Ascending aorta (tissue), 2 donors: ENCODE measurements at regions not wholly inside any gene's neighbourhood (a gene's known extent, or its start where the extent isn't known, plus 50 kb on each side); places are given as distances from the start of the nearest gene placed in this dataset.

Source experiments
- DNase-seq, 2 donors: peaks; one replicate each; pipeline ENCODE4 v3.0.0-alpha.2; 2019; ENCODE audit warnings: low spot score in 2 of 2
- H3K27ac ChIP-seq, 2 donors: fragments of 200-600 bp; sonication (generic); one replicate each; pipeline ENCODE4 v1.5.1; 2016 to 2017; ENCODE audit warnings: mild to moderate bottlenecking in 1 of 2
- H3K27me3 ChIP-seq: fragments of 200-600 bp; sonication (generic); one replicate; pipeline ENCODE4 v1.5.1; 2017
- H3K36me3 ChIP-seq, 2 donors: fragments of 200-600 bp; sonication (generic); one replicate each; pipeline ENCODE4 v1.5.1; 2016
- H3K4me1 ChIP-seq, 2 donors: fragments of 200-600 bp; sonication (generic); one replicate each; pipeline ENCODE4 v1.5.1; 2016 to 2017; ENCODE audit warnings: mild to moderate bottlenecking in 1 of 2
- H3K4me3 ChIP-seq, 2 donors: fragments of 200-600 bp; sonication (generic); one replicate each; pipeline ENCODE4 v1.5.1; 2016 to 2017; ENCODE audit warnings: mild to moderate bottlenecking in 1 of 2
- H3K9me3 ChIP-seq, 2 donors: fragments of 200-600 bp; sonication (generic); one replicate each; pipeline ENCODE4 v1.5.1; 2016
- intact Hi-C: fragments of 100-400 bp; cut with DNase I; formaldehyde crosslinking; loops from one replicate; pipeline ENCODE4 v1.15.1; 2023
- TF ChIP-seq, protein P1 (sequence below), 3 experiments: fragments of 200-600 bp in 2 of 3; fragments of 450-650 bp in 1 of 3; sonication (generic) in 2 of 3; IDR thresholded peaks; one replicate each; pipeline ENCODE4 v1.5.1; 2016 to 2019; ENCODE audit warnings: antibody characterized with exemption in 3 of 3, mild to moderate bottlenecking in 1 of 3, moderate library complexity in 1 of 3

DNA sequence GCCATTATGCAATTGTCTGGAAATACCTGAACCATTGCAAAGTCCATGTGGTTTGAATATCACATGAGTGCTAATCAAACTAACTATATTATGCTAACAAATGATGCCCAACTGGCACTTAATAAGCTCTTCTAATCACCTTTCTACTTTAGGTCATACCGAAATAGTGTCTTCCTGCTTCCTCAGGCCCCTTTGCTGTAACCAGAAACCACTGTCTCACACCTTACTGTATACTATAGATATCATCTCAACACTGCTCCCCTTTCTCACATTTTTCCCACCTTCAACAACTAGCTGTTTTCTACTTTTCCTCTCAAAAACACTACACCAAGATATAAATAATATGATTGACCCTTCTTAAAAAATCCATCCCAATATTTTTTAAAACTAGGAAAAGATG, 633.9 kb downstream of the BCL11A start:
- no peak for DNase-seq
- Histone ChIP-seq H3K27ac (no peak overlapping the region), H3K36me3 (no peaks in the 10 kb centered on the region), H3K4me3 (no peak overlapping the region), H3K9me3 (no peaks in the 10 kb centered on the region), H3K4me1 (no peaks in the 10 kb centered on the region), H3K27me3 (no peaks in the 10 kb centered on the region)
- intact Hi-C loops: no loop called here
- TF ChIP-seq, protein P1, sequence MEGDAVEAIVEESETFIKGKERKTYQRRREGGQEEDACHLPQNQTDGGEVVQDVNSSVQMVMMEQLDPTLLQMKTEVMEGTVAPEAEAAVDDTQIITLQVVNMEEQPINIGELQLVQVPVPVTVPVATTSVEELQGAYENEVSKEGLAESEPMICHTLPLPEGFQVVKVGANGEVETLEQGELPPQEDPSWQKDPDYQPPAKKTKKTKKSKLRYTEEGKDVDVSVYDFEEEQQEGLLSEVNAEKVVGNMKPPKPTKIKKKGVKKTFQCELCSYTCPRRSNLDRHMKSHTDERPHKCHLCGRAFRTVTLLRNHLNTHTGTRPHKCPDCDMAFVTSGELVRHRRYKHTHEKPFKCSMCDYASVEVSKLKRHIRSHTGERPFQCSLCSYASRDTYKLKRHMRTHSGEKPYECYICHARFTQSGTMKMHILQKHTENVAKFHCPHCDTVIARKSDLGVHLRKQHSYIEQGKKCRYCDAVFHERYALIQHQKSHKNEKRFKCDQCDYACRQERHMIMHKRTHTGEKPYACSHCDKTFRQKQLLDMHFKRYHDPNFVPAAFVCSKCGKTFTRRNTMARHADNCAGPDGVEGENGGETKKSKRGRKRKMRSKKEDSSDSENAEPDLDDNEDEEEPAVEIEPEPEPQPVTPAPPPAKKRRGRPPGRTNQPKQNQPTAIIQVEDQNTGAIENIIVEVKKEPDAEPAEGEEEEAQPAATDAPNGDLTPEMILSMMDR (IDR thresholded peaks at IDR 0.05): no peak

DNA sequence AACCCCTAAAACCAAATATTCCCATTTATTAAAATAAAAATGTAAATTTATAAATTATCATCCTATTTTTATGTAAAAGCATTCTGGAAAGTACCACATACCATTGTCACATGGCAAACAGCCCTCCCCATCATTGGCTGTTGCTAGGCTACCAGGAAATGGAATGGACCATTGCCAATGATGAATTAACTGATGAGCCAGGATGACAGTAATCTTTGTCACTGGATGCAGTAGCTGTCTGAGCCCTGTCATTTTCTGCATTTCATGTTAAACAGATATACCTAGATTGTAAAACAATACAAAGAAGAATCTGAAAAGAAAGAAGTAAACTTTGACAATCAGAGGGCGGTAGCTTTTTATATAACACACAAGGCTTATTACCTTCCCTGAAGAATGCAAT, 641.4 kb downstream of the BCL11A start:
- DNase-seq: no peak
- Histone ChIP-seq H3K4me3 (no peak overlapping the region), H3K27me3 (no peaks in the 10 kb centered on the region), H3K36me3 (no peaks in the 10 kb centered on the region), H3K27ac (no peak overlapping the region), H3K4me1 (no peaks in the 10 kb centered on the region), H3K9me3 (no peaks in the 10 kb centered on the region)
- TF ChIP-seq, protein P1 (IDR thresholded peaks at IDR 0.05): no peak
- intact Hi-C loops: no loop called here

DNA sequence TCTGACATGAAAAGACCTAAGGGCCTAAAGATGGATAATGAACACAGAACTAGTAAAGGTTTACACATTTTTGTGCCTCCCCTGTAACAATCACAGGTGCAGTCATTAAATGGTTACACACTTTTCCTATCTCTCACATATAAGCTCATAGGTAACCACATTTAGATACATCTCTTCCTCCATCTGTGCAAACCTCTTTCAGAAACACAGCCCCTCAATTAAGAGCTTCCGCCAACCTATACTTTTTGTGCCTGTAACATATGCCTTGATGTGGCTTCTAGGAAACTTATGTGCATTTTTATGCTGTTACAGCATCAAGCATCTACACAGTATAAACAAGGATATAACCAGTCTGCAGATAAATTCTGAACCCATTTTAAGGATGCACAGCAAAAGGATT, 643.3 kb downstream of the BCL11A start:
- no peaks in the 10 kb centered on the region for H3K9me3 ChIP-seq
- TF ChIP-seq, protein P1 (IDR thresholded peaks at IDR 0.05): no peak
- DNase-seq: no peak
- H3K4me3 ChIP-seq: no peak overlapping the region
- H3K36me3 ChIP-seq: no peaks in the 10 kb centered on the region
- H3K27ac ChIP-seq: no peak overlapping the region
- no peaks in the 10 kb centered on the region for H3K4me1 ChIP-seq
- intact Hi-C loops: no loop called here
- H3K27me3 ChIP-seq: no peaks in the 10 kb centered on the region

DNA sequence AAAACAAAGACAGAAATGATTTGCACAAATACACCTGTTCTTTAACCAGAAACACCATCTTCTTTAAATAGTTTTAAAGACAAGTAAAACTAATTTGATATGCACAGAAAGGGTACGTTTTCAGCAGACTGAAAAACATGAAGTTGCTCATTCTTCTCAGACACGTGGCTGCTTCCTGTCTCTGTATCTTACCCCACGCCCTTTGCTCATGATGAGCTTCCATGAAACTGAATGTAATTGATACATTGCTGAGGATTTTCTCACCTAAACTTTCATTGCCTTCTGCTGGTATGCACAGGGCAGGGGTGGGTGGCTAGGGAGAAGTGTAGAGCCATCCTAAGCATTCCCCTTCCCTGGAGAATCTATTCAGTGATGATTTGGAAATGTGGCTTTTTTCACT, 644.3 kb downstream of the BCL11A start:
- TF ChIP-seq, protein P1 (IDR thresholded peaks at IDR 0.05): no peak
- DNase-seq: no peak
- H3K36me3 ChIP-seq: no peaks in the 10 kb centered on the region
- H3K4me1 ChIP-seq: no peaks in the 10 kb centered on the region
- no peaks in the 10 kb centered on the region for H3K27me3 ChIP-seq
- no peak overlapping the region for H3K27ac ChIP-seq
- intact Hi-C loops: no loop called here
- no peak overlapping the region for H3K4me3 ChIP-seq
- no peaks in the 10 kb centered on the region for H3K9me3 ChIP-seq

DNA sequence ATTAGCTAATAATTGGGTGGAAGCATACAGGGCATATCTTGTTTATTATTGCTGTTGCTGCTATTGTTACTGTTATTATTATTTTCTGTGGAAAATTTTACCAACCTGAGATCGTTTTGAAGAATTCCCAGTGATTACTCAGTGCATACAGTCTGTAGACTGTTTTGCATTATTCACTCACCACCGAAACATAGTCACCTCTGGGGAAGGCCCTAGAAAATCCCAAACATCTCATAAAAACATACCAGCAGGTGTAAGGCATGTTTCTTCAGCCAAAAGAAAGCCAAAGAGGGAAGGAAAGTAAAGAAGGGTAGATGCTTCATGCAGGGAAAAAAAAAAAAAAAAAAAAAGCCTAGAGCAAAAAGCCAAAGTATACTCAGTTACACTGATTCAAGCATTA, 647.7 kb downstream of the BCL11A start:
- Histone ChIP-seq H3K27ac (no peak overlapping the region), H3K36me3 (no peaks in the 10 kb centered on the region), H3K4me1 (no peaks in the 10 kb centered on the region), H3K9me3 (no peaks in the 10 kb centered on the region), H3K4me3 (no peak overlapping the region), H3K27me3 (no peaks in the 10 kb centered on the region)
- TF ChIP-seq, protein P1 (IDR thresholded peaks at IDR 0.05): no peak
- intact Hi-C loops: no loop called here
- DNase-seq: no peak

DNA sequence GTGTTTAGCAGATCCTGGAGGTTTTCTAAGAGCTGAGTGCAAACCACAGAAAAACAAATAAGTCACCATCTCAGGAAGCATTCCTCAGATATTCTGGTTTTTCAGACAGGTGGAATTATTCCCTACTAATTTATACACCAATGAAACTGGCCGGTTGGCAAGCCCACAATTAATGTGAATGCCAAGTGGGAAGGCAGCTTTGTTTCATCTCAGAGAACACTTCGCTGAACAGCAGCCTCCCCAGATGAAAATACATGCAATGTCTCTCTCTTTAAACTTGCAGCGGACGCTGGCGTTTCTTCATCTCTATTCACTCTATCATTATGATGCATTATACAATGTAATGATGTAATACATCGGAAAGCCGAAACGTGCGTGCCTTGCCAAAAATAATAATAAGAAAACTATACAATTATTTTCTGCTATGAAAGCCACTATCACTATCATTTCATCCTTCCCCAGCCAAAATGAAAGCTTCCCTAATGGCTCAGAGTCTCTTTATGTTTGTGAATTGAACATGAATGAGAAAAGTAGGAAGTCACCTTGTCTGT, 649.4 kb downstream of the BCL11A start:
- no peaks in the 10 kb centered on the region for H3K9me3 ChIP-seq
- TF ChIP-seq, protein P1 (IDR thresholded peaks at IDR 0.05): no peak

More for the DNA sequence above, 649.4 kb downstream of the BCL11A start:
- intact Hi-C loops: no loop called here
- no peak overlapping the region for H3K27ac ChIP-seq
- H3K4me1 ChIP-seq: no peaks in the 10 kb centered on the region
- DNase-seq: no peak
- no peaks in the 10 kb centered on the region for H3K36me3 ChIP-seq
- H3K27me3 ChIP-seq: no peaks in the 10 kb centered on the region
- no peak overlapping the region for H3K4me3 ChIP-seq
